HG03457 (cell line): ENCODE measurements at regions not wholly inside any gene's neighbourhood (a gene's known extent, or its start where the extent isn't known, plus 50 kb on each side); places are given as distances from the start of the nearest gene placed in this dataset.

ENCODE experiments used
- ATAC-seq: cut with Tn5 transposase; IDR thresholded peaks from one replicate; pipeline ENCODE4 v1.9.1; 2021; ENCODE audit warnings: moderate number of reproducible peaks; ENCODE audit not compliant: unreplicated experiment

DNA sequence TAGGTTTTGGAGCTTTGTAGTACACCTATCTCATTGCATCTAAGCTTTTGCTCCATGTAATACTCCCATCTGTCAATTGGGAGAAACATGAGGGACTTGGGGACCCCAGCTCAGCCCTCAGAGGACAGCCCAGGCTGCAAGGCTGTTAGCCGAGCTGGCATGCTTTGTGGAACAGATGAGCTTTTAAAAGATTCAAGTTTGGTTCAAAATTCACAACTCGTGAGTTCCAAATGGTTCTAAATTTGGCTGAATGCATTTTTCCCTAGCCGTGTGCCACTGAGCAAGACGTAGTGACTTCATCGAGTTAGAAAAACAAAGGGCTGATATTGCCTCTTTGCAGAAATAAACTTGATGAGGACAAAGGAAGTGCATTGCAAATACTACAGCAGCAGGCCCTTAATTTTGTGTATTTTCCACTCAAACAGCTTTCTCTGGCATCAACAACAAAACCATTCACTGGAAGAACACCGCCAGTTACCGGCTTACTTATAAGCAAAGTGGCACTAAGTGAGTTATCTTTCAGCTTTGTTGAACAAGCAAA lies 165.0 kb upstream of the HS3ST1 start:
- ATAC-seq: no peak

- ATAC-seq: no peak
These were observed 163.6 kb upstream of the HS3ST1 start for GRCh38 chr4:11592276-11592675.

- no peak for ATAC-seq
These were observed 161.4 kb upstream of the HS3ST1 start for GRCh38 chr4:11590132-11590531.

DNA sequence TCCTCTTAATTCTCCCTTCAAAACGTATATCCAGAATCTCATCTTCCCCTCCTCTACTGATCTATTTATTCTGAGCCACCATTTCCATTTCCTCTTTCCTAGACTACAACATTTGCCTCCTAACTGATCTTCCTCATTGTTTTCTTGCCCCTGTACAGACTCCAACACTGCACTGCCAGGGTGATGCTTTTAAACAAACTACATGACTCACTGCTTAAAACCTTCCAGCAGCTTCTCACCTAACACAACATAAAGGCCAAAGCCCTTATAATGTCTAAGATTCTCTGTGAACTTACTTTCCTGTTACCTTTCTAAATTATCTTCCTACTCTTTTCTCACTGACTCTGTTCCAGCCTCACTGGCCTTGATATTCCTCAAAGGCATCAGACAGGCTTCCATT lies 161.0 kb upstream of the HS3ST1 start:
- no peak for ATAC-seq

DNA sequence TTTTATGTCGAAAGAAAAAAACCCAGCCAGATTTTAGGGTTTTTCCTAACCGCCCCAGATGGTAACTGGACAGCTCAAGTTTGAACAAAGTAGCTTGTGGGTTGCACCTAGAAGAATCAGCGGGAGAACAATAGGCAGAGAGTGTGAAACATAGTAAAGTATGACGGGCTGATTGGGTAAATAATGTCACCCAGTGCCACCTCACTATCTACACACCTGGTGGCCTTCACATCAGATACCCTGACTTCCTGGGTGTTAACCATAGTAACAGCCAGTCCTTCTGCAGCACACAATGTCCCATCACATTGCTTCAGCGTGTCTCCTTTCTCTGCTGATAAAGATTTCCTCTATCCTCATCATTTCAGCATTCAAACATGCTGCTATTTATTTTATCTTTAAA lies 159.1 kb upstream of the HS3ST1 start:
- ATAC-seq: no peak

- ATAC-seq: no peak
These were observed 156.8 kb upstream of the HS3ST1 start for GRCh38 chr4:11585506-11585905.

GRCh38 chr4:11568511-11568910 lies 139.8 kb upstream of the HS3ST1 start:
- no peak for ATAC-seq

- ATAC-seq: peak; percentile 83
These were observed 137.8 kb upstream of the HS3ST1 start for GRCh38 chr4:11566444-11567022.

GRCh38 chr4:11565899-11566298 lies 137.2 kb upstream of the HS3ST1 start:
- no peak for ATAC-seq

DNA sequence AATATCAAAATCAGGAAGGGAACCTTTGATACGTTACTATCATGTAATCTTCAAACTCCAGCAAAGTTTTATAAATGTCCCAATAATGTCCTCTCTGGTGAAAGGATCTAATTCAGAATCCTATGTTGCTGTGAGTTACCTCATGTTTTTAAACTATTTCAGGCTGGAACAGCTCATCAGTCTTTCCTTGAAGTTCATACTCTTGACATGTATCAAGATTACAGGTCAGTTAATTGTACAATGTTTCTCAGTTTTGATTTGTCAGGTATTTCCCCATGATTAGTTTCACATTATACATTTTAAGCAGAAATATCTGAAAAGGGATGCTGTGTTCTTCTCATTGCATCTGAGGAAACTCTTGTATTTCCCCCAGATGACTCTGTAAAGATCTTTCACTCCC lies 136.5 kb upstream of the HS3ST1 start:
- no peak for ATAC-seq

- ATAC-seq: no peak
These were observed 135.3 kb upstream of the HS3ST1 start for GRCh38 chr4:11564021-11564420.

- no peak for ATAC-seq
These were observed 120.8 kb upstream of the HS3ST1 start for GRCh38 chr4:11549525-11549924.

DNA sequence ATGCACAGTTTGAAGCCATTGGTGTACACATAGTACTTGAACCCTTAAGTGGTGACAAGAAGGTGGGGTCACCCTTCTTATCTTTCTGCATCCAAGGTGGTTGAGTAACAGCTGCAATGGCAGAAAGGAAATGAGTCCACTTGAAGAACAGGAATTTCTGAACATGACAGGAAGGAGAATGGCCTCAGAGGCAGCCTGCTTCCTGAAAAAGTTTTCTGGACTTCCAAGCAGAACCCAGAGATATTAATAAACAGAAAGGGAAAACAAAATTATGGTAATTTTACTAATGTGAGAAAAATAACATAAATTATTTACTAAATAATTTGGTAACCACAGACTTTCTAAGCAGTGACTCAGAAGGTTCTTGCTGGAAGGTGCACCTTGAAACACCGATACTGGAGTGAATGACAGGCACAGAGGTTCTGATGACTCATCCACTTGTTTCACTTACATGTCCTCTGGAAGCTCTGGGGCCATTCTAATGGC lies 119.9 kb upstream of the HS3ST1 start:
- peak; percentile 80 for ATAC-seq

GRCh38 chr4:11546391-11547175 lies 117.9 kb upstream of the HS3ST1 start:
- no peak for ATAC-seq

DNA sequence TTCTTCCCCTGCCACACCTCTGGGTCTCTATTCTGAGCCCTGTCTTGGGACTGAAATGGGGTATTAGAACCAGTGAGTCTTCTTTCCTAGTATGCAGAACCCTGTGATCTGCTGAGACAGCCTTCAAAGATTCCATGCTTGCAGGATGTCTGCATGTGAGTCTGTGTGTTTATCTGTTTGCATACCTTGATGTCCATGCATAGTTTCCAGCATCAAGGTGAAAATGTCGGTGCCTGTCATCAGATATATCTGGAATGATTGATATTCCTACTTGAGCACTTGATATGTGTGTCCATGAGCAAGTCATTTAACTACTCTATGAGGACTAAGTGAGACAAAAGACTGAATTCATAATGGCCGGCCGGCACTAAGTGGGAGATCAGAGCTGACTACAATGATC lies 117.0 kb upstream of the HS3ST1 start:
- ATAC-seq: no peak

GRCh38 chr4:11544211-11544610 lies 115.5 kb upstream of the HS3ST1 start:
- ATAC-seq: no peak

DNA sequence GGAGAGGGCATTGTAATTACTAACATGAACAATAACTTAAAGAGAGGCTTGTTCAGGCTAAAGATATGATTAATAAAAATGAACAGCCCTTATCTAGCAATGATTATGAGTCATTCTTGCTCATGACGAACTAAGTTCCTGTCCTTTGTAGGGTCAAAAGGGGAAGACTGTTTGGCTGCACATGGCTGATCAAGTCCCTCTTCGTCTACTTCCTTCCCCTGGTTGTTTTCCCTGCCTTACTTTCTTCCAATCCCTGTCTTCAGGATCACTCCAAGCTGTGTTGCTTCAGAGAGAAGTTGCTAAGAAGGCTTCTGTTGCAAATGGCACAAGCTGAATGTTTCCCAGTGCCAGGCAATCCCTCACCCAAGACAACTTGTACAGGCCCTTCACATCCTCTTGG lies 115.0 kb upstream of the HS3ST1 start:
- no peak for ATAC-seq

- ATAC-seq: no peak
These were observed 114.3 kb upstream of the HS3ST1 start for GRCh38 chr4:11542952-11543351.

GRCh38 chr4:11537846-11538245 lies 109.2 kb upstream of the HS3ST1 start:
- ATAC-seq: no peak

- ATAC-seq: no peak
These were observed 106.6 kb upstream of the HS3ST1 start for GRCh38 chr4:11535333-11535732.

DNA sequence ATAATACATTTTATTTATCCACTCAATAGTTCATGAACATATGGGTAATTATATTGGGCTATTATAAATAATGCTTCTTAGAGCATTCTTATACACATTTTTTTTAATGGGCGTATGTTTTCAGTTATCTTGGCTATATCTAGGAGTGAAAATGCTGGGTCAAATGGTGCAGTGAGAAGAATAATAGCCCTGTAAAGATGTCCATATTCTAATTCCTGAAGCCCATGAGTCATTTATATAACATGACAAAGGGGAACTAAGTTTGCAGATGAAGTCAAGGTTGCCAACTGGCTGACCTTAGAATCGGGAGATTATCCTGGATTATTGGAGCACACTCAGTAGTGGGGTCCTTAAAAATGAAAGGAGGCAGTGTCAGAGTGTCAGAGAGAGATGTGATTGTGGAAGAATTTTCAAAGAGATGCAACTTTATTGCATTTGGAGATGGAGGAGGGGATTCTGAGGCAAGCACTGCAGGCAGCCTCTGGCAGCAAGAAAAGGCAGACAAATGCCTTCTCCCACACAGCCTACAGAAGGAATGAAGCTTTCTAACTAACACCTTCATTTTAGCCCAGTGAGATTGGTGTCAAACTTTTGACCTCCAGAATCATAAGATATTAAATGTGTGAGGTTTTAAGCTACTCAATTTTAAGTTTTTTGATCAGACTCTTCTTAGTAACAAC lies 106.1 kb upstream of the HS3ST1 start:
- ATAC-seq: no peak

GRCh38 chr4:11532138-11532537 lies 103.4 kb upstream of the HS3ST1 start:
- ATAC-seq: no peak
